GM19239 (cell line): ENCODE measurements at regions not wholly inside any gene's neighbourhood (a gene's known extent, or its start where the extent isn't known, plus 50 kb on each side); places are given as distances from the start of the nearest gene placed in this dataset.
"Not testable (repeated sequence)": the region's sequence is repeated elsewhere in the genome, so short reads cannot be mapped to it uniquely, and the experiment has no call there.

ENCODE experiments used
- DNase-seq: peaks from one replicate; pipeline ENCODE4 v3.0.0; 2011; ENCODE audit warnings: low spot score; ENCODE audit not compliant: insufficient read length
- FAIRE-seq: peaks from 2 replicates; lab custom pipeline; 2011; peaks lifted over from hg19 to GRCh38; lab: Jason Lieb, UNC

DNA sequence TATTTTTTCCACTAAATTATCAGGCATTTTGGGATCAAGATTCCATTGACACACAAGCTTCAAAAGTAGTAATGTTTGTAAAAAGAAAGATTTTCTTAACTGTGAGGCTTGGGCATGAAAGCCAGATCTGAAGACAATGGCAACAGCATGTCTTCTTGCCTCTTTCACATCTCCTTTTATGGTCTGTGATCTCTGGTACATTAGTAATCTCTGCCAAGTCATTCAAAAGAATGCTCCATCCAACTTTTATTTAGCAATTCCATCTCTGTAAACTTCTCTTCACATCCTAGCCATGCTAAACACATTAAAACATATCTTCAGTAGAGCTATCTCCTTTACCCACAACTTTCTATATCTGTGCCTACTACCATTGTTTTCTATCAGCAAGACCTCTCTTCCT is 465.4 kb downstream of the FAT4 start:
- FAIRE-seq, result no peak

DNA sequence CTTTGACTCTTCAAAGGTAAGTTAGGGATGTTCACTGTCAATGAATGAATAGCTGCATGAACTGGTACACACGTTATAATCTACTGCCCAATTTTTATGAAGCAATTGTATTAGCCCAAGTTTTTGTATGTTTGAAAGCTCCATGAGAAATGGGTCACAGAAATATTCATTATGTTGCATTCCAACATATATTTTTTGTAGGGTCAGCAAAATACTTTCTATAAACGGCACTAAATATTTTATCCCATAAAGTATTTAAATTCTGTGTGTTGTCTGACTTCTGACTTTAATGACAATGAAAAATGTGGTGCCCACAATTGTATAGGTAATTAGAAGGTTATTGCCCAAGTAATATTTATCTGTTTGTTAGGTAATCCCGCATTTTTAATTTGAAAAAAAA is 466.0 kb downstream of the FAT4 start:
- FAIRE-seq, result no peak
- DNase-seq, result no peak

More for the DNA sequence above, 465.4 kb downstream of the FAT4 start:
- DNase-seq, result no peak

DNA sequence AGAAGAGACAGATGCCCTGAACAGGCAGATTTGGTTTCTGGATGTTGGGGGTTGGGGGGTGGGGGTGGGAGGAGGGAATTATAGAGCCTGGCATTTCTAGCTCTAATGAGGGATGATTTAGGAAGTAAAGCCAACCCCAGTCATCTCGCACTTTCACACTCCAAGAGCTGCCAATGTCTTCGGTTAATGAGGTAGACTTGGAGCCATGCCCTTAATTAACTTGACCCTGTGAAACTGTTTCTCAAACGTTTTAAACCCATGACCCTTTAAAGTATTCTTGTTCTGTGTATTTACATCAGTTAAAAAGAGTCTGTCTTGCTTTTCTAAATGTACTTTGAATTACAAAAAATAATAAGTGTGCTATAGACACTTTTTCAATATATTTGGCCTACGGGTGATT is 466.9 kb downstream of the FAT4 start:
- DNase-seq (no peak), FAIRE-seq (no peak)

DNA sequence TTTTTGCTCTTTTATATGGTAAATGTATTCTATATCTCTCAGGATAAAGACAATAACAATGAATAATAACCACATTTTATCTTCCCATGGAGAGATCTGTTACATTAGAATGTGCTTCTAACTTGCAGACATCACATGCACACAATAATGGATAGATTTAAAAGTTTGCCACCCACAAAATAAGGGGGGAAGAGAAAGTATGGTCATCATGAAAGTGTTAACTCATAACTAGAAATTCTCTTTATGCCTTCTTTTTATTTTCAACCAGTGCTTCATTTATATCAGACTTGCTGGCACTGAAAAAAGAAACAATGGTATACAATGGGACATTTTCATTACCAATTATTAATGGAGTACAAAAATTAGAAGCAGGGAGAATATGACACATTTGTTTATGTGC is 470.0 kb downstream of the FAT4 start:
- no peak for DNase-seq
- no peak for FAIRE-seq

DNA sequence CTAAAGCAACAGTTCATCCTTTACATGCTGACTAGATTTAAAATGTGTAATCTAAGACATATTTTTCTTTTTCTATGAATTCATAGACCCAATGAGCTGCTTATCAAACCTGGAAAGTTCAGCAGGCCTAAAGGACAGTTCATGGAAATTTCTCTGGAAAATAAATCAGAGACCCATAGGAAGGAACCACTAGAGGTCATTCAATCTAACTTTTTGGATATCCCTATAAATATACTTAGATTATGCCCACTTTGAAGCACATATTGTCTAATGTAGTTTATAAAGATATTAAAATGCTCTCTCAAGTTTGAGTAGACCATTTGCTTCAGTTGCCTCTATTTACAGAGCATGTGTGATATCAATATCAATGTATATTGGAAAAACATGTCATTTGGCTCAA is 473.0 kb downstream of the FAT4 start:
- DNase-seq, result no peak
- FAIRE-seq, result no peak

DNA sequence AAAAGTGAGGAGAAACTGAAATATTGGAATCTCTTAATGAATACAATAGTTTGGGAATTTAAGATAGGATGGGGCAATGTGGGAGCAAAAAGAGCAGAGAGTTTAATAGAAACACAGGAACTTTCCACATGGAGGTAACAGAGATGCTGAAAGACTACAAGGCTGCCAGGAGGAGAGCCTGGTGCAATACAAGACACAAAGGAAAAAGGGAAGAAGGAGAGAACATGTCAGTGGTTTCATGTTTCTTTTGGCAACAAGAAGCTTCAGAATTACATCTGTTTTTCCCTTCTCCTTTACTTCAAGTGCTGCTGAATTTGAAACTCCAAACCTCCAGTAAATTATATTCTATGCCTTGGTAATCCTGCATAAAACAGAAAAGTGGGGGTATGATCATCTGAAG is 474.3 kb downstream of the FAT4 start:
- FAIRE-seq (no peak), DNase-seq (no peak)

DNA sequence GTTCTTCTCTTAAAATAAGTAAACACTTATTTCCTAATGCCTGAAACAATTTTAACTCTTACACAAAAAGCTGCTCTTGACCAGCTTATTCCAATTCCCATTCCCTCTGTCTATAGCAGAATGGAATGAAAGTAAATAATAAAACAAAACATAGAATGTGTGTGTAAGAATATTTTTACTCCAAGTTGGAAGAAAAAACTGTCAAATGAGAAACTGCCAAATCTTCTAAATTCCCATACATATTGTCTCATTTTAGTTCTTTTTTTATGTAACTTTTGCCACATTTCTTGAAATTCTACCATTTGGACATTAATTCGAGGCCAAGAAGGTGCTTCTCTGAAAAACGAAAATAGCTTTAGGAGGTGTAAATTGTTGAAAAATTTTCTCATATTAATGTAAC is 477.1 kb downstream of the FAT4 start:
- no peak for FAIRE-seq
- DNase-seq, result no peak

DNA sequence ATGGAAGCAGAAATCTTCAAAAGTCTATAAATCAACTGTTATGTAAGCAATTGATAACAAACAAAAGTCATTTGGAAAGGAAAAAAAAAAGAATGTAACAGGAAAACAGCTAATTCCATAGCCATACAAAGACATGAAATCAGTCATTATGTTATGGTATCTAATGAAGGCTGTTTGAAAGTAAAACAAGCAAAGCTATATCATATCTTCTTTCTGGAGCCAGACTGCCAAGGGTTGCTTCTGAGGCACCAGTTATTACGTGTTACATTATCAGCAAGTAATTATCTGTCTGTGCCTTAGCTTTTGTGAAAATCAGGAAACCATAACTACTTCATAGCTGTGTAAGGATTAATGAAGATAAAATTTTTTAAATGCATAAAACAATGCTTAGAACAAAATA is 480.2 kb downstream of the FAT4 start:
- DNase-seq, result no peak
- no peak for FAIRE-seq

DNA sequence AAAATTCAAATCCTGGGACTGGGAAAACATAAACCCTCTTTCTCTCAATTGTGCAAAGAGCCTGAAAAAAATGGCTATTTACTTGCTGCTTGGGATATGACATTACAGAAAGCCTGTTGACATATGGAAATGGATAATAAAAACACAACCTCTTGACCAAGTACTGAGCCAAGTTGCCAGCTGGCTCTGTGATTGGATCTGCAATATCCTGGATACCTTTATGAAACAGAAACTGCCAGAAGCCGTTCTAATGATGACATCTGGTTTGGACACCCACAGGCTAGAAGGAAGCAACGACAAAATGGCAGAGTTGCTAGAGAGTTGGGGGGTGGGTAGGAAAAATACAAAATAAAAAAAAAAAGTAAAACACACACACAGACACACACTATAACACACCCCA is 481.4 kb downstream of the FAT4 start:
- no peak for FAIRE-seq
- no peak for DNase-seq

DNA sequence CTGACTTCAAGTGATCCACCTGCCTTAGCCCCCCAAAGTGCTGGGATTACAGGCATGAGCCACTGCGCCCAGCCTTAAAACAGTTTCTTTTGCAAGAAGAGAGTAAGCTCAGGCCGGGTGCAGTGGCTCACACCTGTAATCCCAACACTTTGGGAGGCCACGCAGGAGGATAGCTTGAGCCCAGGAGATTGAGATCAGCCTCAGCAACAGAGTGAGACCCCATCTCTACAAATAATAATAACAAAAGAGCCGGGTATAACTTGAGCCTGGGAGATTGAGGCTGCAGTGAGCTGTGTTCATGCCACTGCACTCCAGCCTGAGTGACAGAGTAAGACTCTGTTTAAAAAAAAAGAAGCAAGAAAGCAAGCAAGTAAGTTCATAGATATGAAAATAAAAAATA is 482.9 kb downstream of the FAT4 start:
- not testable (repeated sequence) for FAIRE-seq, DNase-seq

DNA sequence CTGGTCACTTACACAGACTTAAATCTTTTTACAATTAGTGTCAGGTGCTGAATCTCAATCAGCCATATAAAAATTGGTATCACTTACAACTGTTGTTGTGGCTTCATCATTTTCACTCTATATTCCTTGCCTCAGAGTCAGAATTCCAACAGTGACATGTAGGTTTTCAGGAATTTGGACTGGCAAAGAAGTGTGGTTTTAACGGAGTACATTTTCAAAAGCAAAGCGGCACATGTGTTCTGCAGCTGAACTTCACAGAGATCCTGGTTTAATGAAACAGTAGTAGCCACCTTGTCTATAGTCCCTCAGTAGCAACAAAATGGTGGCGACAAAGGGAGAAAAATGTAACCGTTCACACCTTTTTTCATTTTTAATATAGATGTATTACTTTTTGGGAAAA is 486.6 kb downstream of the FAT4 start:
- FAIRE-seq (no peak), DNase-seq (no peak)

DNA sequence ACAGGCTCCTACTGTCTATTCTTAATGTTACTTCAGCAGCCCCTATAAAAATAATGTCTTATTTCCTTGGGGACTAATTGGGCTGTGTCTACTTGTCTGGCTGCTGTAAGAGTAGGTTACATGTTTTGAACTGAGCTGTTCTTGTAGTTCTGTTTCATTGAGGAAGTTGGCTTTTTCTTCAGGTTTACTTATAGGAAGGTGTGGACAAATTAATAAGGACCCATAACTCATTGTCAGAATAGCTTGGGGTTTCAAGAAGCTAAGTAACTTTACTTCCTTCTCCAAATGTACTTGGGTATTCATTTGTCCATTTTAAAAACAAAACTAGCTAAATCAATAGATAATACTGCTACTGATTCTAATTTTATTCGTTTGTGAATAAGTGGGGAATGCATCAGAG is 487.2 kb downstream of the FAT4 start:
- DNase-seq, result no peak
- no peak for FAIRE-seq

DNA sequence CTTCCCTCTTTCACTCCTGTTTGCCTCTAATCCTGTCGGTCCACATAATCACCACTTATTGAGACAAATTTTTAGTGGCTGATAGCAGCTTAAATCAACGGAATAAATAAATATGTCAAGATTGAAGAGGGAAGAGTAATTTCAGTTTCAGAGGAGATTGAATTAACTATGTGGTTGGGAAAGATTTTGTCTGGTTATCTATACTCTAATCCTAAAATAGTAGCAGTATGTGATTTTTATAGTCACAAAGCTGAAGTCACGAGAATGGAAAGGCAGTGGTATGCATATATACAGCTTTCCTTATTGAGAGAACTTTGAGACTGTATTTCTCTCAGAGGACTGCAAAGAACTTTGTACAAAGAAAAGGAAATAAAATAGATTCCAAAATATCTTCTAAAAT is 493.3 kb downstream of the FAT4 start:
- DNase-seq (no peak), FAIRE-seq (no peak)

DNA sequence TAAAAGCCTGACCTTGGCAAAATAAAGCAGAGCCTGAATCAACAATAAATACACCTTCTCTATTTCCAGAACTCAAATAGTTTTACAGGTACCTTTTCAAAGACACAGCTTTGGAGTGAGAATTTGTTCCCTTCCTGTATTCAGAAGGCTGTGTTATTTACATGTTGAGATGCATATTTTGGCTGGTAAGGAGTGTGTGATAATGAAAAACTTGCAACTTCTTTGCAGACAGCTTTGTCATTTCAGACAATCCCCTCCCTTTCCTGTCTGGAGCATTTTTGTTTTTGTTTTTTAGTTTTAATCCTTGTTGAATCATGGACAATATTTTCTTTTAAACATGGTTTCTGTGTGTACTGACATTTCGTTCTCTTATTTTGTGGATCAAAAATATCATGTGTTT is 493.8 kb downstream of the FAT4 start:
- no peak for FAIRE-seq
- DNase-seq, result no peak

DNA sequence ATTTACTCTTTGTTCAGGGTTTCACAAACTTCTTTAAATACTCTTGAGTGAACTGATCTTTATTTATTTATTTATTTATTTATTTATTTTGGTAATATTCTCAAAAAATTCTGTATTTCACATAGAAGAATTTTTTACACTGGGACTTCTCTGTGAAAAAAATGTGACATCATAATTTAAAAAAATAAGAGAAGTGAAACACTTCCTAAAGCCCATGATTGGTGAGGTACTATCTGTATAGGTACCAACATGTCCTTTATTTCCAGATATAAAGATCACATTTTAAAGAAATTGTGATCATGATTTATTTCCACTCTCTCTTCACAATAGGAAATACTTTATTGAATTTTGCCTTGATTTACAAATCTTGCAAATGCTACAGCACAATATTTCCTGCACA is 497.1 kb downstream of the FAT4 start:
- no peak for FAIRE-seq
- DNase-seq, result no peak

DNA sequence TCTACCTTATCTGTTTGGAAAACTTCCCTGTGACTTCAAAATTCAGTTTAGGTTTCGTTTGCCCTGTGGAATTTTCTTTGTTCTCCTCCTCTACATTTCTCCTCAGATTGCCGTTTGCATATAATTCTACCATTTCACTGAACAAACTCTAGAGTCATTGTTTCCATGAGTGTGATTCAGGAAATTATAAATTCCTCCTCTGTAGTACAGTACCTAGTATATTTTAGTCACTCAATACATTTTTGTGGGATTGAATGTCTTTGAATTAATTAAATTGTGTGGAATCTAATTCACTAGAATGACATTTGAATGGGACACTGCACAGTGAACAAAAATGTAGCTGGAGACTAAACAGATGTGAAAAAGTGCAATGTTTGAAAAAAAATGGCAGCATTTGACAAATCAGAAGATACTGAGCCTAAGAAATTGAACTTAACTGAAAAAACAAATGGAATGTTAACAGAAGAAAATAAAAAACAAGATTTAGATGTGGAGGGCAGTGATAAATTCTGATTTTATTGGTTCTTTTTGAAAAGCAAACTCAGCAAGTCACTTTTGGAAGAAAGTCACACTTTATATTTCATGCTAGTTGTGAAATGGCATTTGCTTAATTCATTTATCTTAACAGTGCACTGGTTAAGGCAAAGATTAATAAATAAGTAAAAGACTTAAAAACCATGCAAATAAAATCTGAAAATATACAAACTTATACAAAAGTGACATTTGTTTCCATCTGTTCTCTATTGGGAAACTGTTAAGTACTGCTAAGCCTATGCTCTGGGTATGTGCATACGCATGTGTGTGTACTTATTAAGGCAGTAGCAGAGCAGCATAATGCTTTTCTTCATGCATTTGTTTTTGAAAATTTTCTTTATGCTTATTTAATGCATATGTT is 512.3 kb downstream of the FAT4 start:
- no peak for FAIRE-seq
- DNase-seq, result no peak

DNA sequence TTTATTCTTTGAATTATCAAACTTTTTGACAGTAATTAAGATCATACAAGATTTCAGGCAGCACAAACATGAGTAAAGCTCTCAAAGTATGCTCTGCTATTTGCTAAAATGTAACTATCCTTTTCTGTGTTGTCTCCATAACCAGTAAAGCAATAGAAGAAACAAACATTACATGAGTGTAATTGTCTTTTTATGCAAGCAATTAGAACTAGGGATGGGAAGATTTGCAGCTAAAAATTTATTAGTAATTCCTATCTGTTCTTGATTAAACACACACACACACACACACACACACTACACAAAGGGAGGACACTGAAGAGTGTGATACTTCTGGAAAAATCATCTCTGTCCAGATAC is 512.9 kb downstream of the FAT4 start:
- FAIRE-seq (no peak), DNase-seq (no peak)

DNA sequence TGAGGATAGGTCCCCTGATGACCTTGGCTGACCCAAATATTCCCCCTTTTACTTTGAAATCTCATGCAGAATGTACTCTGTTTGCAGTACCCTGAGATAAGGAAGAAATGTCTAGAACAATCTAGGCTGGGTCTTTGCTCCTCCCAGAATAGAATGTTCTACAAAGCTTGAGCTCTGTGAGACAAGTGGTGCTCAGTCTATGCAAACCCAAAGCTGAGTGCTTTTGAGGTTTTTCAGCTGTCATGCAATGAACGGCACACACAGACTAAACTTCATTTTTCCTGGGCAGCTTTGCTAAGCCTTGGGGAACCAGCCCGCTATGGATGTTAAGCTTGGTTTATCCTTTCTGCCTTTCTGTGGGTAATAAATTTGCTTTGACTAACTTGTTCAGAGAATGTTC is 513.6 kb downstream of the FAT4 start:
- FAIRE-seq (no peak), DNase-seq (no peak)

DNA sequence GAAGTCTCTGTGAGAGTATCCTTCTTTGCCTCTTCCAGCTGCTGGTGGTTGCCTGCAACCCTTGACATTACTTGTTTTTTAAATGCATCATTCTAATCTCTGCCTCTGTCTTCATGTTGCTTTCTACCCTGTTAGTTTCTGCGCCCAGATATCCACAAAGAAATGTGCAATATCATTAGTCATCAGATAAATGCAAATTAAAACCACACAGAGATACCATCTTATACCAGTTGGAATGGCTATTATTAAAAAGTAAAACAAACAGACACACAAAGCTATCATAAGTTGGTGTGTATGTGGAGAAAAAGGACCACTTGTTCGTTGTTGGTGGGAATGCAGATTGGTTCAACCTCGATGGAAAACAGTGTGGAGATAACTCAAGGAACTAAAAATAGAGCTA is 517.4 kb downstream of the FAT4 start:
- FAIRE-seq, result no peak
- no peak for DNase-seq

DNA sequence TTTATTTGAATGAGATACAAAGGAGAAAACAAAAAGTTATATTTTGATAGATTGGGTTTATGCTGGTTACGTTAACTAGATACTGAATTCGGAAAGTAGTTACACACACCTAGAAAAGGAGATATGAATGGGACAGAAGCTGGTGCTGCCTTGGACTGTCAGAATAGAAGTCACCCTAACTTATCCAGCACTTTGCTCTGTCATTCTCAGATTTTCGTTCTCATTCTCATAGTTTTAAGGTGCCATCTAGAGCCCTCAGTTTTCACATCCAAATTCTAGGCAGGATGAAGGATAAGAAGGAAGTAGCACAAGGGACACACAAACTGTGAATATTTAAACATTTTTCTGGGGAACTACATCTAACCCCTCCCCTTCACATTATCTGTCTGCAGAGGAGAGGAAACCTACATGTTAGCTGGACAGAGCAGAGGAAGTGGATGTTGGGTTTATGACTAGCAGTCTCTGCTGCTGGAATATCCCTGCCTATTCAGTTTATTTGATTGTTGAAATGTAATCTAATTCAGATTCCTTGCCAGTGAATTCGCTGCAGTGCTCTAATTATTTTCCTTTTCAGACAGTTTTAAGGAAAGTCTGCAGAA is 521.9 kb downstream of the FAT4 start:
- DNase-seq (no peak), FAIRE-seq (no peak)

DNA sequence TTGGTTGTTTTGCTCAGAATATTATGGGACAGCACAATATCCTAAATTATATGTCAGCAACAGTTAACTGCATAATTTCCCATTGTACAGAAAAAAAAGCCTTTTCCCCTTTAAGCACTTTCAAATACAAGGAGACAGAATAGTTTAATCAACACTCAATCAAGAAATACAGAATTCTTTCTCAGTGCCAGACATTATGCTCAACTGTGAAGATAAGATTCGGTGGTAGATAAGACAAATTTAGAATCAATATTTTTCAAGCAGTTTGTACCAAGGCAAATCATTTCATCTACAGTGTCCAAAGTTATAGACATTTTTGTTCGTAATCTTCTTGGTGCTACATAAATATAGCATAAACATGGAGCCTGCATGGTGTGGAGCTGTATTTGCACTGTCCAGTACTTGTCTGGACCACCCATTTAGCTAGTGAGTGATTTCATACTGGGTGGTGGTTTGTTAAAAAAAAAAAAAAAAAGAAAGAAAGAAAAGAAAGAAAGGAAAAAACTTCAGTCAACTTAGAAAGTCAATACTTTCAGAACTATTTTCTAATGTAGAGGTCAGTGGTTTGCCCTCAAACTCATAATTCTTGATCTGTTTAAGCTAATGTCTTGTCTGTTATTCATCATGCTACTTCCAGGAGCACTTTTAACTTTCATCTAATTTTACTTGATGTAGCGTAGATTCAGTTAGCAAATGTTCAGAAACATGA is 522.9 kb downstream of the FAT4 start:
- DNase-seq (no peak), FAIRE-seq (no peak)
